DOHH2 (cell line): ENCODE measurements at regions not wholly inside any gene's neighbourhood (a gene's known extent, or its start where the extent isn't known, plus 50 kb on each side); places are given as distances from the start of the nearest gene placed in this dataset.

Experiments
- H3F3A ChIP-seq: fragments of 200-600 bp; sonication (generic), shearing (Covaris generic); 2 replicates; pipeline ENCODE4 v1.6.0; 2016; ENCODE audit warnings: antibody characterized with exemption, mild to moderate bottlenecking; ENCODE audit not compliant: control insufficient read depth, insufficient read depth
- H3K27ac ChIP-seq: fragments of 200-600 bp; sonication (generic); 2 replicates; pipeline ENCODE4 v1.5.1; 2014; ENCODE audit warnings: low read depth, mild to moderate bottlenecking, low read length, moderate library complexity
- H3K27me3 ChIP-seq: fragments of 200-600 bp; sonication (generic); 2 replicates; pipeline ENCODE4 v1.6.1; 2014; ENCODE audit warnings: mild to moderate bottlenecking, low read length, mixed read lengths; ENCODE audit not compliant: control insufficient read depth
- H3K36me3 ChIP-seq: fragments of 200-600 bp; sonication (generic); 2 replicates; pipeline ENCODE4 v1.6.1; 2014; ENCODE audit warnings: mild to moderate bottlenecking, low read length, moderate library complexity, mixed read lengths; ENCODE audit not compliant: control insufficient read depth
- H3K4me1 ChIP-seq: fragments of 200-600 bp; sonication (generic); 2 replicates; pipeline ENCODE4 v1.6.1; 2014; ENCODE audit warnings: mild to moderate bottlenecking, low read length, mixed read lengths; ENCODE audit not compliant: control insufficient read depth
- H3K4me2 ChIP-seq: fragments of 200-600 bp; sonication (generic); 2 replicates; pipeline ENCODE4 v1.6.0; 2014; ENCODE audit warnings: mild to moderate bottlenecking, low read length, moderate library complexity
- H3K4me3 ChIP-seq: fragments of 200-600 bp; sonication (generic); 2 replicates; pipeline ENCODE4 v1.5.1; 2014; ENCODE audit warnings: mild to moderate bottlenecking, low read length, mixed read lengths
- H3K79me2 ChIP-seq: fragments of 200-600 bp; sonication (generic); 2 replicates; pipeline ENCODE4 v1.6.1; 2014; ENCODE audit warnings: mild to moderate bottlenecking, low read length, mixed read lengths; ENCODE audit not compliant: control insufficient read depth
- H3K9me2 ChIP-seq: fragments of 200-600 bp; sonication (generic); replicated peaks from 2 replicates; pipeline ENCODE4 v1.6.1; 2014; ENCODE audit warnings: mild to moderate bottlenecking, low read length, mixed read lengths; ENCODE audit not compliant: control insufficient read depth
- H3K9me3 ChIP-seq: fragments of 200-600 bp; sonication (generic); 2 replicates; pipeline ENCODE4 v1.6.1; 2014; ENCODE audit warnings: antibody characterized with exemption, low read length, mixed read lengths; ENCODE audit not compliant: control insufficient read depth, insufficient read depth
- H4K20me1 ChIP-seq: fragments of 200-600 bp; sonication (generic); 2 replicates; pipeline ENCODE4 v1.6.0; 2014; ENCODE audit warnings: low read depth, mild to moderate bottlenecking, antibody characterized with exemption, low read length, moderate library complexity; ENCODE audit not compliant: control insufficient read depth, insufficient read depth
- CTCF ChIP-seq: fragments of 200-600 bp; sonication (generic); IDR thresholded peaks from one replicate; pipeline ENCODE4 v1.5.1; 2014; ENCODE audit warnings: antibody characterized with exemption, mild to moderate bottlenecking, low read depth, low read length; ENCODE audit not compliant: poor library complexity, severe bottlenecking
- EZH2phosphoT487 ChIP-seq: fragments of 200-600 bp; sonication (generic); IDR thresholded peaks from 2 replicates; pipeline ENCODE4 v1.6.1; 2017; ENCODE audit warnings: borderline replicate concordance, mild to moderate bottlenecking, antibody characterized with exemption, low read length, moderate library complexity, mixed read lengths

- TF ChIP-seq CTCF (no peak), EZH2phosphoT487 (no peak)
- Histone ChIP-seq H3K4me3 (no peak overlapping the region), H3K4me1 (peaks cover 38% of the 10 kb centered on the region), H3F3A (no peaks in the 10 kb centered on the region), H3K79me2 (no peaks in the 10 kb centered on the region), H3K9me2 (no peaks in the 10 kb centered on the region), H3K4me2 (no peak overlapping the region), H3K27ac (no peak overlapping the region), H3K27me3 (0 out of 2 replicates have a peak, but pooled peaks cover 7% of the 10 kb centered on the region), H3K36me3 (no peaks in the 10 kb centered on the region), H3K9me3 (no peaks in the 10 kb centered on the region), H4K20me1 (no peaks in the 10 kb centered on the region)
Measured at GRCh38 chr14:65191716-65192115, 89.4 kb upstream of the MAX start.

- Histone ChIP-seq H3K27ac (no peak overlapping the region), H3K4me3 (no peak overlapping the region), H3K27me3 (0 out of 2 replicates have a peak, but pooled peaks cover 7% of the 10 kb centered on the region), H3K4me1 (peaks cover 34% of the 10 kb centered on the region), H3K36me3 (no peaks in the 10 kb centered on the region), H3K4me2 (no peak overlapping the region), H3K9me2 (no peaks in the 10 kb centered on the region), H3K79me2 (no peaks in the 10 kb centered on the region), H3F3A (no peaks in the 10 kb centered on the region), H3K9me3 (no peaks in the 10 kb centered on the region), H4K20me1 (no peaks in the 10 kb centered on the region)
- TF ChIP-seq EZH2phosphoT487 (no peak), CTCF (no peak)
Measured at GRCh38 chr14:65192686-65193085, 90.4 kb upstream of the MAX start.

GRCh38 chr14:65193916-65194590 is 91.7 kb upstream of the MAX start:
- TF ChIP-seq CTCF = no peak
- no peak for TF ChIP-seq EZH2phosphoT487
- Histone ChIP-seq H3K9me2 (no peaks in the 10 kb centered on the region), H3K4me2 (peak overlapping the region; percentile 70), H3K4me1 (peaks cover 41% of the 10 kb centered on the region), H3K27me3 (0 out of 2 replicates have a peak, but pooled peaks cover 7% of the 10 kb centered on the region), H4K20me1 (no peaks in the 10 kb centered on the region), H3K79me2 (no peaks in the 10 kb centered on the region), H3K27ac (no peak overlapping the region), H3K36me3 (no peaks in the 10 kb centered on the region), H3F3A (no peaks in the 10 kb centered on the region), H3K4me3 (no peak overlapping the region), H3K9me3 (no peaks in the 10 kb centered on the region)
